GM19328 (cell line): ENCODE measurements at regions not wholly inside any gene's neighbourhood (a gene's known extent, or its start where the extent isn't known, plus 50 kb on each side); places are given as distances from the start of the nearest gene placed in this dataset.

Experiments used
- ATAC-seq: cut with Tn5 transposase; IDR thresholded peaks from one replicate; pipeline ENCODE4 v1.9.1; 2021; ENCODE audit warnings: mild to moderate bottlenecking, moderate library complexity; ENCODE audit not compliant: unreplicated experiment

GRCh38 chr1:48057249-48057648 lies 60.1 kb upstream of the TRABD2B start:
- no peak for ATAC-seq

GRCh38 chr1:48055876-48056764 lies 58.9 kb upstream of the TRABD2B start:
- no peak for ATAC-seq

- no peak for ATAC-seq
These were observed 57.0 kb upstream of the TRABD2B start for GRCh38 chr1:48054232-48054631.

GRCh38 chr1:48052923-48053291 lies 55.7 kb upstream of the TRABD2B start:
- ATAC-seq, result no peak

GRCh38 chr1:48051466-48052126 lies 54.4 kb upstream of the TRABD2B start:
- no peak for ATAC-seq

GRCh38 chr1:48049823-48050535 lies 52.8 kb upstream of the TRABD2B start:
- ATAC-seq, result no peak

- no peak for ATAC-seq
These were observed 51.8 kb upstream of the TRABD2B start for GRCh38 chr1:48048980-48049379.

GRCh38 chr1:48048064-48048463 lies 50.9 kb upstream of the TRABD2B start:
- ATAC-seq, result no peak

- no peak for ATAC-seq
These were observed 49.9 kb upstream of the TRABD2B start for GRCh38 chr1:48047116-48047515.
